Fibroblast of the aortic adventitia (primary cell): ENCODE measurements at regions not wholly inside any gene's neighbourhood (a gene's known extent, or its start where the extent isn't known, plus 50 kb on each side); places are given as distances from the start of the nearest gene placed in this dataset.
"Not testable (repeated sequence)": the region's sequence is repeated elsewhere in the genome, so short reads cannot be mapped to it uniquely, and the experiment has no call there.

Source experiments
- DNase-seq: peaks from one replicate; pipeline ENCODE4 v3.0.0-alpha.2; 2010; ENCODE audit warnings: low read depth
- H3K4me3 ChIP-seq: 2 replicates; pipeline ENCODE4 v1.5.1; 2011; ENCODE audit warnings: low read depth, mild to moderate bottlenecking, control low read depth, low read length, moderate library complexity
- CTCF ChIP-seq: IDR thresholded peaks from 2 replicates; pipeline ENCODE4 v1.5.1; 2011; ENCODE audit warnings: mild to moderate bottlenecking, low read length, control low read depth, inconsistent platforms; ENCODE audit not compliant: insufficient read depth

GRCh38 chr4:134848681-134849080 lies 647.1 kb upstream of the PABPC4L start:
- no peak for TF ChIP-seq CTCF
- no peak for DNase-seq
- H3K4me3 ChIP-seq = no peak overlapping the region

GRCh38 chr4:134830741-134831140 lies 629.2 kb upstream of the PABPC4L start:
- not testable (repeated sequence) for DNase-seq, H3K4me3 ChIP-seq

- no peak overlapping the region for H3K4me3 ChIP-seq
- no peak for DNase-seq
- TF ChIP-seq CTCF = no peak
These were observed 611.0 kb upstream of the PABPC4L start for GRCh38 chr4:134812611-134813010.

- TF ChIP-seq CTCF = no peak
- no peak for DNase-seq
- no peak overlapping the region for H3K4me3 ChIP-seq
These were observed 605.7 kb upstream of the PABPC4L start for GRCh38 chr4:134807231-134807745.

- H3K4me3 ChIP-seq = no peak overlapping the region
- DNase-seq = no peak
- TF ChIP-seq CTCF = no peak
These were observed 597.0 kb upstream of the PABPC4L start for GRCh38 chr4:134798573-134798972.

GRCh38 chr4:134787315-134787714 lies 585.7 kb upstream of the PABPC4L start:
- no peak for DNase-seq
- no peak overlapping the region for H3K4me3 ChIP-seq
- no peak for TF ChIP-seq CTCF

GRCh38 chr4:134780244-134780643 lies 578.7 kb upstream of the PABPC4L start:
- H3K4me3 ChIP-seq = no peak overlapping the region
- no peak for DNase-seq
- TF ChIP-seq CTCF = no peak
